GM12892 (cell line): ENCODE measurements at regions not wholly inside any gene's neighbourhood (a gene's known extent, or its start where the extent isn't known, plus 50 kb on each side); places are given as distances from the start of the nearest gene placed in this dataset.

Experiments
- DNase-seq: peaks from one replicate; pipeline ENCODE4 v3.0.0; 2011; ENCODE audit not compliant: insufficient read length
- FAIRE-seq: peaks from 2 replicates; lab custom pipeline; 2011; peaks lifted over from hg19 to GRCh38; lab: Jason Lieb, UNC
- POLR2A ChIP-seq: IDR thresholded peaks from 2 replicates; pipeline ENCODE4 v1.6.1; 2011; ENCODE audit warnings: low read depth, low read length, control low read depth
- POLR2AphosphoS5 ChIP-seq: IDR thresholded peaks from 2 replicates; pipeline ENCODE4 v1.6.1; 2011; ENCODE audit warnings: low read depth, low read length, control low read depth
- TAF1 ChIP-seq: IDR thresholded peaks from 2 replicates; pipeline ENCODE4 v1.6.1; 2011; ENCODE audit warnings: low read depth, mild to moderate bottlenecking, control low read depth, low read length, borderline replicate concordance

DNA sequence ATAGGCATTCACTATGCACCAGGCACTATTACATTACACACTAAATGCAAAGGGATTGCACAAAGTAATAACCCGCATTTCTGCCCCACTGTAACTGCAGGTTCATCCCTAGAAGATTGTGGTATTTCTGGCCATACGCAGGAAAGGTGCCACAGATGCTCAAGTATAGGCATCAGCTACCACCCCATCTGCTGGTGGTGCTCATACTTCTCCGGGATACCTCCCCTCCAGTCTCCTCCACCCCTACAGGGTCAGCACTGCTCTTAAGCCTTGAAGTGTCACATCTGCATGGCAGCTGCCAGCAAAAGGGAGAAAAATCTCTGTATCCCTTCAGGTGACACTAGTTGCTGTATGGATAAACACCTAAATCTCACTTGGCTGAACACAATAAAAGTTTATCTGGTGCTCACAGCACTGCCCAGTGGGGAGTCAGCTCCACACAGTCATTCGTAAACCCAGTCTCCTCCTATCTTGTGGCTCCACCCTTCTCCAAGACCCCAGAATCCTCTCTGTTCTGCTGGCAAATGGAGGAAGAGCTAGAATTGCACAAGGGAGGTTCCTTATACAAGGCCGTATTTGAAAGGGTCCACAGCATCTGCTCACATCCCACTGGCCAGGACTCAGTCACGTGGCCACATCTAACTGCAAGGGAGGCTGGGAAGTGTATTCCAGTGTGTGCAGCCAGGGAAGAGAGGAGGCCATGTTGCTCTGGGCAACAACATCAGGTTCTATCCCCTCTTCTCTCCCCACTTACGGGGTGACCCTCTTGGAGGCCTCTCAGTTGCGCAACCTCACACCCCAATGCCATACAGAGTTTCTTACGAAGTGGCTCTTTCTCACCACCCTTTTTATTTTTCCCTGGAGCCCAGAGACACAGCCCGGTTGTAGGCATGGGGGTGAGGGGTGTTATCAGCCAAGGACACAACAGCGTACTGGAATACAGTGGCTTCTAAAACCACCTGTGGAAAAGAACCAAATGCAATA is 114.7 kb downstream of the BUD13 start:
- FAIRE-seq (no peak), DNase-seq (no peak)
- no peak for TF ChIP-seq TAF1
- no peak for TF ChIP-seq POLR2AphosphoS5
- TF ChIP-seq POLR2A = no peak

DNA sequence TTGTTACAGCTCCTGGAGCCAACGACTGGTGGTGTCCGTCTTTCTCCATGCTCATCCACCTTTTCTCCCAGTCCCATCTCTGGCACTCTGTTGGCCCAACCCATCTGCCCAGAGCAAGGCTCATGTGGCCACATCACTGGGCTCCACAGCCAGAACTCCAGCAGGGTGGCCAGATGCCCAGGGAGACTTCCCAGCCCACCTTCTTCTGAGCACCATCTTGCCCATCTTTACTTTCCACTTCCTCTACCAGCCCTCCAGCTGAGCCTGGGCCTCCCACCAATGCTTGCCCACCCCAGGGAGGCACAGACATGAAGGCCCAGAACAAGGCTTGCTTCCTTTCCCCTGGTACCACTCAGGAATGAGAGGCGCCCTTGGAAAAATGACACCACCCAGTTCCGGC is 116.8 kb downstream of the BUD13 start:
- FAIRE-seq = no peak
- no peak for DNase-seq
- no peak for TF ChIP-seq POLR2A

DNA sequence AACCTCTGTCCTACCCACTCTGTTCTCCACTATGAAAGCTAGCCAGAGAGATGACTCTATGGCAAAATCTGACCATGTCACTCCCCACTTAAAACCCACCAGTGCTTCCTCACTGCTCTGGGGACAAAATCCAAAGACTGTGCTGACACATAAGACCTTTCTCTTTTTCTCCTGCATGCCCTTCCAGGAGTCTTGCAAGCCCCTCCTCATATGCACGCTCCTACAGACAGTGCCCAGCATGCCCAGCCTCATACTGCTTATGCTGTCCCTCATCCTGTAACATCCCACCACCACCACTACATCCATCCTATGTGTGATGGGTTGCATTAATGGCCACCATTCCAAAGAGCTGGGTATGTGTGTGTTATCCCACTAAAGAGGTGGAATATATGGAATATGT is 118.3 kb downstream of the BUD13 start:
- TF ChIP-seq POLR2A (no peak), TAF1 (no peak), POLR2AphosphoS5 (no peak)
- no peak for FAIRE-seq
- DNase-seq = no peak

DNA sequence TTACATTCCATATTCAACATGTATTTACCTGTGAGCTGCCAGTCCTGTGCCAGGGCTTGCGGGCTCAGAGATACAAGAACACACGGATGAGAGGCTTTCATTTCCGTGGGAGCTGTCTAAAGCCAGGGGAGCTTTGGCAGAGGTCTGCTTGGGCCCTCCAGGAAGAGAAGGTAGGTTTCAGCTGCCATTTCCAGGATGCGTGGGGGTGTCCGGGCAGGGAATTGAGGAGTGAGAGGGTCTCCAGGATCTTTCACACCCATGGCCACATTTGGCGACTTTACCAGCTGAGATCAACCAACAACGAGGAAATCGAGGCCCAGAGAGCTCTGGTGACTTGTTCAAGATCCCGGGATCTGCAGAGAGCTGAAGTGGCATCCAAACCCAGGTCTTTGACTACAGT is 119.6 kb downstream of the BUD13 start:
- FAIRE-seq (no peak), DNase-seq (no peak)
- no peak for TF ChIP-seq POLR2A
- TF ChIP-seq POLR2AphosphoS5 = no peak
- no peak for TF ChIP-seq TAF1

DNA sequence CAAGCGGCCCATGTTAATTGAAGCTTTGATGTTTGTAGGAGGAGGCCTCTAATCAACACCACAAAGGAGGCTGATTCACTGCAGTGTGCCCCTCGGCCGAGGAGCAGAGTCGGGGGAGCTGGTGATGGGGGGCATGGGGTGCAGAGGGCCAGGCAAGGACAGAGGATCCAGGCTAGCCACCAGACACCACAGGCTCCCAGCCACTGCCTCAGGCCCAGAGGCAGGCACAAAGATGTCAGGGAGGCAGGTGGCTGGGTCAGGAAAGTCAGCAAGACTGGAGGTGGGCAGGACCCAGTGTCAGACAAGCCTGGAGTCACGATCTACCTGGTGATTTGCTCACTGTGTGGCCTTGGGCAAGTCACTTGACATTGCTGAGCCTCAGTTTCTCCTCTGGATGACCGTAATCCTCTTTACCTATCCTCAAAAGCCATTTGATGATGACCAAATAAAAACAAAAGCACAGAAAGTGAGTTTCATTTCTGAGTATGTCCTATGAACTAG is 121.0 kb downstream of the BUD13 start:
- TF ChIP-seq TAF1 (no peak), POLR2A (no peak), POLR2AphosphoS5 (no peak)
- FAIRE-seq = no peak
- DNase-seq = no peak

DNA sequence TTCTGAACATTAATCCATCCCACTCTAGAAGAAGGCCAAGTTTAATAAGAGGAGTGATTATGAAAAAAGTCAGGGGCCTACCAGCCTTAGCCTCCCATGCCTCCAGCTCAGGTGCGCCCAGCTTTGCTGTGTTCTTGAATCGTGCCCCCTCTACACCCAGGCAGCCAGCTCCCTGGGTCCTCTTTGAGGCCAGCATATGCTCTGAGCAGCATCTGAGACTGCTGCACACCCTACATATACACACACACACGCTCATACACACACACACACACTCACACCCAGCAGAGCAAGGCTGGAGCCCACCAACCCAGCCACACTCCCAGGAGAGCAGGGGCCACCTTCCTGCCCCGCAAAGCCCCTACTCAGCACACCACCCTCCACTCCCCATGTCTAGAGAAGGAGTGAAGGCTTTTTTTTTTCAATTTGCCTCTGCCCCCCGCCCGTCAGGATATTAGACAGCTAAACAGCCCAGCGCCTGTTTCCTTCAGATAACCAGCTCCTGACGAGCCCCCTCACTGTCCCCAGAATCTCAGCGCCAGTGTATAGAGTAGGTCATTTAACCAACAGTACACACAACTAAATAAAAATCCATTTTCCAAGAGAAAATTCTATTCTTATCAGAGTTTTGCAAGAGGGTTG is 121.6 kb downstream of the BUD13 start:
- FAIRE-seq = no peak
- DNase-seq = no peak
- TF ChIP-seq POLR2A (no peak), POLR2AphosphoS5 (no peak), TAF1 (no peak)

DNA sequence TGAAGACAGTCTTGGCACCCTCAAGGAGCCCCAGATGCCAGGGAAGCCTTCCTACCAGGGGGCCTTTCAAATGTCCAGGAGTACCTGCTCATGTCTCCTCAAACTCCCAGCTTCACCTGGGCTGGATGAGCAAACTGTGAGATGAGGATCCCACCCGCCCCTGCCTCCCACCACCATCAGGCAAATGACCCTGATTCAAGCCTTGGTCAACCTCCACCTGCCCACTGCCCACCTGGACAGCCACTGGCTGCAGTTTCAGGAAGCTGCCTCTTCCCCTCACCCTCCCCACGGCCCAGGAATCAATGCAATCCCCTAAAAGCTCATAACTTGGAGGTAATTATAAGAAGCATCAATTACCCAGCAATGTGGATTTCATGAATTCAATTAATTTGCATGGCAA is 122.7 kb downstream of the BUD13 start:
- no peak for DNase-seq
- no peak for TF ChIP-seq POLR2AphosphoS5
- FAIRE-seq = no peak

DNA sequence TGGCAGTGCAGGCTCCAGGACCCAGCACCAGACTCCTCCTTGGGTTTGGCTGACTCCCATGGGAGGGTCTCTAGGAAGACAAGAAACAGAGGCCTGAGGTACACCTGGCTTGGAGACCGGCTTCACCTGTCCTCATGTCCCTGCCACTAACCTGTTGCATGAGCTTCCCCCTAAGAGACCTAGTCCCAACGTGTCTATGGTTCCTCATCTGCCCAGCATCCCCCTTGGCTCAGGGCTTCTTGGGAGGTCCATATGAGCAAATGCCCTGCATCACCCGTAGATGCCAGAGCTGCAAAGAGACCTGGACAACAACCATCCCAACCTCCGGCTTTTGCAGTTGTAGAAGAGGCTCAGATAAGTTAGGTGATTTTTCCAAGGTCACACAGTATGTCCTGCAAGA is 123.5 kb downstream of the BUD13 start:
- TF ChIP-seq TAF1 (no peak), POLR2AphosphoS5 (no peak), POLR2A (no peak)
- DNase-seq = no peak
- no peak for FAIRE-seq

DNA sequence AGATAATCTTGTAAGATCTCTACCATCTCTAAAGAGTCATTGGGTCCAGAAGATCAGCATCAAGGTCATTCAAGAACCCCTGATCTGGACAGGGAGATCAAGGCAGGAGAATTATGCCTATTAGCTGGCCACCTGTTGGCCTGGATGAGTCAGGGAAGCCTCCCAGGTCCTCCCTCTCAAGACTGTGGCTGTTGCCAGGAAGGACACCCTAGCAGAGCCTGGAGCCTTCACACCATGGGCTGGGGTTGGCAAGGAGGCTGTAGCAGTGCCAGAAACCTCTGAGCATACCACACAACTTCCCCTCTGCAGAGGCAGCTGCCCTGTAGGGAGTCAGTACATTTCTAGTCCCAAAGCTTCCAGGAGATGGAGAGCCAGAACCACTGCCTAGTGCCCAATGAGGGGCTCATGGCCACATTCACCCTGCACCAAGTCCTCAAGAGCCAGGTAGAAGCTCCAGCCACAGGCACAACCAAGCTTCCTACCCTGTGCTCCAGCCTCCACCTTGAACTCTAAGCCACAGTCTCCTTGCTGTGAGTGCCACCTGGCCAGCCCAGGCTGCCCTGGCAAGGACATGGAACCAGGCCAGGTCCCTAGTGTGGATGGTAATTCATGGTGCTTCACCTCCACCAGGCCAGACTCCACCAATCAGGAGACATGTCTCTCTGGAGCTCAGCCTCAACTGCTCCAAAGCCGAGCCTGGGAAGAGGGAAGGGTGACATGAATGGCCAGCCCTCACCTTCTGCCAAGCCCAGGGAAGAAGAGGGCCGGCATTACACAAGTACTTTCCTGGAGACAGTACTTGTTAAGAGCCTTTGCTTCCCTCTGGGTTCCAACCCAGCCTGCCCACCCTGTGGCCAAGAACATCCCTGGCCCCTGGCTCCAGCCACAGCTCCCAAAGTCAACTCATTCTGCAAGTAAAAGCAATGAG is 124.3 kb downstream of the BUD13 start:
- FAIRE-seq = no peak
- no peak for DNase-seq
- no peak for TF ChIP-seq POLR2A
- no peak for TF ChIP-seq POLR2AphosphoS5
- no peak for TF ChIP-seq TAF1

DNA sequence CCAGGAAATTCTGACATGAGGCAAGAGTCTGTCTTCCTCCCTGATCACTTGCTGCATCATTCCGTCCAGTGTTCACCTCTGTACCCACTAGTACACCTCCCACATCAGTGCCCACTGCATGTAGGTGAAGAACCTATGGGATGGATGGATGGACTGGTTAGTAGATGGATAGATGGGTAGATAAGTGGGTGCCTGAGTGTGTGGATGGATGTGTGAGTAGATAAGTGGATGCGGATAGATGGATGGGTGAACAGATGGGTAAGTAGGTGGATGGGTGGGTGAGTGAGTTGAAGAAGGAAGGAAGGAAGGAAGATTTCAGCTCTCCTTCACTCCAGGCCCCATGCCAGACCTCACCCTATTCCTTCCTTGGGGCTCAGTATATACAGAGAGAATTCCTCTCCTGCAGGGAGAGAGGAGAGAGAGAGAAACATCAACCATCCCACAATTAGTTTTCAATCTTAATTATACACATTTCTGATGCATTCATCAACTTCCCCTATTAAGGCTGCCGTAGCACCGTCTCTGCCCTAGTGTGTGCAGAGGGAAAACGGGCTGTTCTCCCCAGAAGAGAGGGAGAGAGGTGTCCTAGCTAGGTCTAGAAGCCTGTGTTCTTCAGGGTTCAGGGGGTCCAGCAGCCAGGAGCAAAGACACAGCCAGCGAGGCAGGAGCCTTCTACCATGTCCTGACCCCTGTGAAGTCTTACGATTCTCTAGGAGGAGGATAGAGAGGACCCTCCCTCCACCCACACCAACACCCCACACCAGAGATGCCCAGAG is 125.3 kb downstream of the BUD13 start:
- no peak for FAIRE-seq
- no peak for TF ChIP-seq POLR2AphosphoS5
- TF ChIP-seq TAF1 = no peak
- TF ChIP-seq POLR2A = no peak
- no peak for DNase-seq
